ENCODE measurements at regions not wholly inside any gene's neighbourhood (a gene's known extent, or its start where the extent isn't known, plus 50 kb on each side); places are given as distances from the start of the nearest gene placed in this dataset.

- no peak for DNase-seq (ENCODE audit: low read depth)
- in situ Hi-C loops (cut with HindIII; ENCODE audit: low pct_unique_long_range_greater_than_20kb, low sequenced_read_pairs): no loop called here
Observed at GRCh38 chr1:219000631-219001030, 173.0 kb upstream of the LYPLAL1 start.

DNA sequence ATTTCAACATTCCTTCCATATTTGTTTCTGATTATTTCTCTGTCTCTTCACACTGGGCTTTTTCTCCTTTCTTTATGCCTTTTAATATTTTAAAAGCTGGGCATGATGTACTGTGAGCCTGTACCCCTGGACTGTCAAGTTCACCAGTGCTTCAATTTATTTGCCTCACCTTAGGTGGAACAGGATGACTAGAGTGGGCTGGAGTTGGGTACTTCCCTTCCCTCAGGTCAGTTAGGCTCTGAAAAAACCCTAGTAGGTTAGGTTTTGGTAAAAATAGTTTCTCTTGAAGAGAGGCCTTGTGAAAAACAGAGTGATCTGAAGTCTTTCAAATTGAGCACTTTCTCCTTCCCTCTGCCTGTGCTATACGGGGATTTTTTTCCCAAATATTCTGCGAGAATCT, 163.0 kb upstream of the LYPLAL1 start:
- in situ Hi-C loops (cut with HindIII; ENCODE audit: low pct_unique_long_range_greater_than_20kb, low sequenced_read_pairs): no loop called here
- DNase-seq (ENCODE audit: low read depth): no peak

GRCh38 chr1:219020386-219020785, 153.3 kb upstream of the LYPLAL1 start:
- in situ Hi-C loops (cut with HindIII; ENCODE audit: low pct_unique_long_range_greater_than_20kb, low sequenced_read_pairs): no loop called here

GRCh38 chr1:219020846-219021245, 152.8 kb upstream of the LYPLAL1 start:
- in situ Hi-C loops (cut with HindIII; ENCODE audit: low pct_unique_long_range_greater_than_20kb, low sequenced_read_pairs): no loop called here
- no peak for DNase-seq (ENCODE audit: low read depth)

More at GRCh38 chr1:219020386-219020785, 153.3 kb upstream of the LYPLAL1 start:
- no peak for DNase-seq (ENCODE audit: low read depth)

DNA sequence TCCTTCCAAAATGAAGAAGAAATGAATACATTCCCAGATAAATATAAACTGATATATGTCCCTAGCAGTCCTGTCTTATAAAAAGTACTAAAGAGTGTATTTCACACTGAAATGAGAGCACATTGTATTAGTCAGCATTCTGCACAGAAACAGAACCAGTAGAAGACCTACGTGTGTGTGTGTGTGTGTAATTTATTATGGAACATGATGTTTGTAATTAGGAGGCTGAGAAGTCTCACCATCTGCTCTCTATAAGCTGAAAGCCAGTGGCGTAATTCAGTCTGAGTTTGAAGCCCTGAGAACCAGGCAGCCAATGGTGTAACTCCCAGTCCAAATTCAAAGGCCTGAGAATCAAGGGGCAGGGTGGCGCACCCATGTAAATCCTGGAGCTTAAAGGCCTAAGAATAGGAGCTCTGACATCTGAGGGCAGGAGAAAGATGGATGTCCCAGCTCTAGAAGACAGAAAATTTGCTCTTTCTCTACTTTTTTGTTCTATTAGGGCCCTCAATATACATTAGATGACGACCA, 146.5 kb upstream of the LYPLAL1 start:
- in situ Hi-C loops (cut with HindIII; ENCODE audit: low pct_unique_long_range_greater_than_20kb, low sequenced_read_pairs): no loop called here
- DNase-seq (ENCODE audit: low read depth): no peak

- in situ Hi-C loops (cut with HindIII; ENCODE audit: low pct_unique_long_range_greater_than_20kb, low sequenced_read_pairs): no loop called here
- no peak for DNase-seq (ENCODE audit: low read depth)
Observed at GRCh38 chr1:219031809-219032208, 141.9 kb upstream of the LYPLAL1 start.

GRCh38 chr1:219038398-219038797, 135.3 kb upstream of the LYPLAL1 start:
- in situ Hi-C loops (cut with HindIII; ENCODE audit: low pct_unique_long_range_greater_than_20kb, low sequenced_read_pairs): no loop called here
- DNase-seq (ENCODE audit: low read depth): no peak

DNA sequence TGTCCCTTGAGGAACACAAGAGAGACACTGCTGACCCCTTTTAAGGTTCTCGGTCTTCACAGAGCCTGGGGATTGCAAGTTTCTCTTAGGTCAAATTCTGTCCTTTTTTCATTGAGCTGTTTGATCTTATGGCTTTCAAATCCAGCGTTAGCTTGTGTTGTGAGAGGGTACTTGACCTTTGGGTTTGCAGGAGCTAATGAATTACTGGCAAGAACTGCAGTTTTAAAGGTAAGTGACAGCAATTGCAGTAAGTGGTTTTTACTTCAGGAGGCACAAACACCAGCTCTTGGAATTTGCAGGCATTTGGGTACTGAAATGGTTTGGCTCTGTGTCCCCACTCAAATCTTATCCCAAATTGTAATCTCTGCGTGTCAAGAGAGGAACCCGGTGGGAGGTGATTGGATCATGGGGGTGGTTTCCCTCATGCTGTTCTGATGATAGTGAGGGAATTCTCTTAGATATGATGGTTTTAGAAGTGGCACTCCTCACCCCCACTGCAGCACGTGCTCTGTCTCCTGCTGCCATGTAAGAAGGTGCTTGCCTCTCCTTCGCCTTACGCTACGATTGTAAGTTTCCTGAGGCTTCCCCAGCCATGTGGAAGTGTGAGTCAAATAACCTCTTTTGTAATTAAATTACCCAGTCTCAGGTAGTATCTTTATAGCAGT, 134.5 kb upstream of the LYPLAL1 start:
- no peak for DNase-seq (ENCODE audit: low read depth)
- in situ Hi-C loops (cut with HindIII; ENCODE audit: low pct_unique_long_range_greater_than_20kb, low sequenced_read_pairs): no loop called here

DNA sequence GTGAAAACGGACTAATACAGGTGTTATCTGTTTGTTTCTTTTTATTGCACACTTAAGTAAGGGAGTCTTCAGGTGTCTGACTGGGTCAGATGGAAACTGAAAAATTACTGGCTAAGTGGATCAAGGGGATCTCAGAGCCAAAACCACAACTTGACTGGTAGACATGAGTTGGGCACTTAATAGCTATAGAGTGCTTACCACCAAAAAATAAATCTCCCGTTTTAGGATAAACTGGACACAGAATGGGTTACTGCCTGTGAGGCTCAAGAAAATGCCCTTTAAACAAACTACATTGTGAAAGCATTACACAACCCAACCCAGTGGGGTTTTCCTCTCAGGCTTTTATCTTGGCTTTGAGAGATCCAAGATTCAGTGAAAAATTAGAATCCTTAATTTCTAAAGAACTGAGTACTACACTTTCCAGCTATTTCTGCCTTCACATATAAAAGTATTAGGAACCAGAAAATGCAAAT, 134.0 kb upstream of the LYPLAL1 start:
- no peak for DNase-seq (ENCODE audit: low read depth)
- in situ Hi-C loops (cut with HindIII; ENCODE audit: low pct_unique_long_range_greater_than_20kb, low sequenced_read_pairs): no loop called here

DNA sequence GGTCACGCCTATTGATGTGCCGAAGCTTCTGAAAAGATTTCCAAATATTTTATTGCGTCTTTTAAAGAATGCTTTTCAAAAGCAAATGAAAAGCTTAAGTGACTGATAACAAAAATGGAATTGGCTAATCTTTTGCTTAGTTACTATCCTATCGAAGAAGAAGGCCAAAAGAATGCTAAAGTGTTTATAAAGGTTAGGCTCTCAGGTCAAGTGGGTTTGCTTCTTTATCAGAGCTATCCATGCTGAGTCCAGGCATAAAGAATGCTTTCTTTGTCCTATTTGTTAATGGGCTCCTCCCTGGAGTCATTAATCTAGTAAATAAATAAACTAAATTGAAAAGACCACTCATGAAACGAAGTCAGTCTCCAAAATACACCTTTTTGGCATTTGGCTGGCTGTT, 133.4 kb upstream of the LYPLAL1 start:
- no peak for DNase-seq (ENCODE audit: low read depth)
- in situ Hi-C loops (cut with HindIII; ENCODE audit: low pct_unique_long_range_greater_than_20kb, low sequenced_read_pairs): no loop called here

- DNase-seq (ENCODE audit: low read depth): no peak
- in situ Hi-C loops (cut with HindIII; ENCODE audit: low pct_unique_long_range_greater_than_20kb, low sequenced_read_pairs): no loop called here
Observed at GRCh38 chr1:219041141-219041540, 132.5 kb upstream of the LYPLAL1 start.

GRCh38 chr1:219041818-219042217, 131.9 kb upstream of the LYPLAL1 start:
- in situ Hi-C loops (cut with HindIII; ENCODE audit: low pct_unique_long_range_greater_than_20kb, low sequenced_read_pairs): no loop called here
- DNase-seq (ENCODE audit: low read depth): no peak

GRCh38 chr1:219042769-219043168, 130.9 kb upstream of the LYPLAL1 start:
- no peak for DNase-seq (ENCODE audit: low read depth)
- in situ Hi-C loops (cut with HindIII; ENCODE audit: low pct_unique_long_range_greater_than_20kb, low sequenced_read_pairs): no loop called here

DNA sequence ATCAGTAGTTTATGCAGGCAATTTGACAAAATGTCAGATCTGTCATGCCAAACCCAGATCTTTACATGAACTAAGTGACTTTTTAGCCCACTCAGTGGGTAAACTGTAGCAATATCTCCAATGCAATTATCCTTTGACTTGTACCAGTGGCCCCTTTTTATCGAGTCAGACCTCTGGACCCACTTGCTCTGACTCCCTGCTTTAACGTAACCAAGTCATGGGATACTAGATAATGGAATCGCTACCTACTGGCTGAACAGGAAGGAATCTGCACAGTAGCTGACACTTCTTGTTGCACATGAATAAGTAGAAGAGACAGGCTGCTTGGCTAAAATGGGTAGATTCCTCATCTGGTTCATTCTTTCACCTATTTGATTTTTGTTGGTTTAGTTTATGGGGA, 128.4 kb upstream of the LYPLAL1 start:
- in situ Hi-C loops (cut with HindIII; ENCODE audit: low pct_unique_long_range_greater_than_20kb, low sequenced_read_pairs): no loop called here

GRCh38 chr1:219049501-219049900, 124.2 kb upstream of the LYPLAL1 start:
- DNase-seq (ENCODE audit: low read depth): no peak
- in situ Hi-C loops (cut with HindIII; ENCODE audit: low pct_unique_long_range_greater_than_20kb, low sequenced_read_pairs): no loop called here

More for the DNA sequence above, 128.4 kb upstream of the LYPLAL1 start:
- DNase-seq (ENCODE audit: low read depth): no peak

DNA sequence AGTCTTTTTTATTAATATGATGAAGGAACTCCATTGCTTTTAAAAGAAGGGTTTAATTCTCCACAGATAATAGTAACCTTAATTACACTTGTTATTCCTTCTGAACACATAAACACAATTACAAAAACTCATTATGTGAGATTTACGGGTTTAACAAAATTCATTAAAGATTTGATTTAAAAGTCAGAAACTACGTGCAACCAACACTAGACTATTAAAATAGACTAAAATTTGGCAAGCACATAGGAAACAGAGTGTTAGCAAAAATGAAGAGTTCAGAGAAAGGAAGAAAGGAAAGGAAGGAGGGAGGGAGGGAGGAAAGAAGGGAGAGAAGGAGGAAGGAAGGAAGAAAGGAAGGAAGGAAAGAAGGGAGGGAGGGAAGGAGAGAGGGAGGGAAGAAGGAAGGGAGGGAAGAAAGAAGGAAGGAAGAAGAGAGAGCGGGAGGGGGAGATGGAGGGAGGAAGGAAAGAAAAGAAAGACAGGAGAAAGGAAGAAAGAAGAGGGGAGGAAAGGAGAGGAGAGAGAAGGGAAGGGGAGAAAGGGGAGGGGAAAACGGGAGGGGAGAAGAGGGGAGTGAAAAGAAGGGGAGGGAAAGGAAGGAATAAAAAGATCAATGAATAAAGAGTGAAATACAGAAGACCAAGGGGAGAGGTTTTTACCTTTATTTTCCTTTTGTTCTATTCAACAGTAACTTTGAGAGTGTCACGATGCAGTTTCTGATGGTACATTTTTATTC, 123.4 kb upstream of the LYPLAL1 start:
- DNase-seq (ENCODE audit: low read depth): no peak
- in situ Hi-C loops (cut with HindIII; ENCODE audit: low pct_unique_long_range_greater_than_20kb, low sequenced_read_pairs): no loop called here

- in situ Hi-C loops (cut with HindIII; ENCODE audit: low pct_unique_long_range_greater_than_20kb, low sequenced_read_pairs): no loop called here
- no peak for DNase-seq (ENCODE audit: low read depth)
Observed at GRCh38 chr1:219050822-219051125, 122.9 kb upstream of the LYPLAL1 start.

DNA sequence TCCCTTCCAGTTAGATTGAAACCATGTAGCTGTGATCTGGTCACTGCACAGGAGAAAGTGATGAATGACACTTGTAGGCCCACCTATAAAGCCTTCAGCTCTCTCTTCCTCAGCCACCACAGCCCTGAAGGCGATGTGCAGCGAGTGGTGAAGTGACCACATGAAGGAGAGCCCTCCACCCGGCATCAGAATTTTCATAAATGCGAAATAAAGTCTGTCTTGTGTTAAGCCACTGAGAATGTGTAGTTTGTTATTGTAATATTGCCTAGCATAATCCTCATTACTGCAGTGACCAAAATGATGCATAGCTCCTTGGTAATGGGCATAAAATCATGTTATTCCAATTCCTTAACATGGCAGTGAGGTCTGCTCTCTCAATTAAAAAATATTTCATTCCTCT, 122.1 kb upstream of the LYPLAL1 start:
- DNase-seq (ENCODE audit: low read depth): no peak
- in situ Hi-C loops (cut with HindIII; ENCODE audit: low pct_unique_long_range_greater_than_20kb, low sequenced_read_pairs): no loop called here

DNA sequence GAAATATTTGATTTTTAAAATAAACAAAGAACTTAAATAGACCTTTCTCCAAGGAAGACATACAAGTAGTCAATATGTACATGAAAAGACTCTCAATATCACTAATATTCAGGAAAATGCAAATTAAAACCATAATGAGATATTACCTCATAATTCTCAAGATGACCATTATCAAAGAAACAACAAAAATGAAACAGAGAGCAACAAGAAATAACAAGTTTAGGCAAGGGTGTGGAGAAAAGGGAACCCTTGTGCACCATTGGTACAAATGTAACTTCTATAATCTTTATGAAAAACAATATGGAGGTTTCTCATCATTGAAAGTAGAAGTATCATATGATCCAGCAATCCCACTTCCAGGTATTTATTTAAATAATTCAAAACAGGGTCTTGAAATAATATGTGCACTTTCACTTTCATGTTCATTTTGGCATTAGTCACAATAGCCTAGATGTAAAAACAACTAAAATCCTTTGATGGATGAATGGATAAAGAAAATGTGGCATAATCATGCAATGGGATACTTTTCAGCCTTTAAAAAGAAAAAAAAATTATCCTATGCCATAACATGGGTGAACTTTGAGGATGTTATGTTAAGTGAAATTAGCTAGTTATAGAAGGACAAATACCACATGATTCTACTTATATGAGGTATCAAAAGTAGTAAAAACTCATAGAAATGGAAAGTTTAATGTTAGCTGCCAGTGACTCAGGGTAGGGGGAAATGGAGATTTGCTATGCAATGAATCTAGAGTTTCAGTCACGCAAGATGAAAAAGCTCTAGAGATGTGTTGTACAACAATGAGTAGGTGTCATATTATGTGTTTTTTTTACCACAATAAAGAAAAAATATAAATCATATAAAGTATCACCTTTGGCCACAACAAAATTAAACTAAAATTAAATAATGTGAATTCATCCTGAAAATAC, 114.5 kb upstream of the LYPLAL1 start:
- in situ Hi-C loops (cut with HindIII; ENCODE audit: low pct_unique_long_range_greater_than_20kb, low sequenced_read_pairs): no loop called here
- no peak for DNase-seq (ENCODE audit: low read depth)
